ENCODE measurements at regions not wholly inside any gene's neighbourhood (a gene's known extent, or its start where the extent isn't known, plus 50 kb on each side); places are given as distances from the start of the nearest gene placed in this dataset.
A peak's percentile ranks its signal among the peaks of the same experiment; 100 is the strongest.

GRCh38 chr19:13665125-13665905 is 99.0 kb upstream of the MRI1 start:
- Histone ChIP-seq H3K79me2 (ENCODE audit: low read depth) (no peaks in the 10 kb centered on the region), H3K9ac (no peak overlapping the region), H3K36me3 (no peaks in the 10 kb centered on the region), H3K27me3 (no peaks in the 10 kb centered on the region), H3K4me3 (no peak overlapping the region), H3K4me2 (no peak overlapping the region), H3K27ac (no peak overlapping the region), H3K4me1 (no peaks in the 10 kb centered on the region), H3F3A (ENCODE audit: low read depth) (no peaks in the 10 kb centered on the region), H3K9me3 (ENCODE audit: low read depth) (no peaks in the 10 kb centered on the region), H2AFZ (replicated peaks) (no peak overlapping the region), H4K20me1 (ENCODE audit: low read depth) (no peaks in the 10 kb centered on the region)
- Mint-ChIP-seq H3K9me3 (no peaks in the 10 kb centered on the region), H3K4me3 (no peak overlapping the region), H3K27ac (peak overlapping the region; percentile 50), H3K4me1 (peaks cover 3% of the 10 kb centered on the region), H3K27me3 (ENCODE audit: insufficient read depth, low read depth) (peaks cover 7% of the 10 kb centered on the region), H3K36me3 (no peaks in the 10 kb centered on the region)
- DNase-seq (ENCODE audit: low spot score), result no peak
- TF ChIP-seq, protein P1, sequence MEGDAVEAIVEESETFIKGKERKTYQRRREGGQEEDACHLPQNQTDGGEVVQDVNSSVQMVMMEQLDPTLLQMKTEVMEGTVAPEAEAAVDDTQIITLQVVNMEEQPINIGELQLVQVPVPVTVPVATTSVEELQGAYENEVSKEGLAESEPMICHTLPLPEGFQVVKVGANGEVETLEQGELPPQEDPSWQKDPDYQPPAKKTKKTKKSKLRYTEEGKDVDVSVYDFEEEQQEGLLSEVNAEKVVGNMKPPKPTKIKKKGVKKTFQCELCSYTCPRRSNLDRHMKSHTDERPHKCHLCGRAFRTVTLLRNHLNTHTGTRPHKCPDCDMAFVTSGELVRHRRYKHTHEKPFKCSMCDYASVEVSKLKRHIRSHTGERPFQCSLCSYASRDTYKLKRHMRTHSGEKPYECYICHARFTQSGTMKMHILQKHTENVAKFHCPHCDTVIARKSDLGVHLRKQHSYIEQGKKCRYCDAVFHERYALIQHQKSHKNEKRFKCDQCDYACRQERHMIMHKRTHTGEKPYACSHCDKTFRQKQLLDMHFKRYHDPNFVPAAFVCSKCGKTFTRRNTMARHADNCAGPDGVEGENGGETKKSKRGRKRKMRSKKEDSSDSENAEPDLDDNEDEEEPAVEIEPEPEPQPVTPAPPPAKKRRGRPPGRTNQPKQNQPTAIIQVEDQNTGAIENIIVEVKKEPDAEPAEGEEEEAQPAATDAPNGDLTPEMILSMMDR (IDR thresholded peaks at IDR 0.05), result no peak
- no peak for TF ChIP-seq EZH2phosphoT487 (IDR thresholded peaks at IDR 0.05)
- no peak for TF ChIP-seq EZH2 (IDR thresholded peaks at IDR 0.05)

DNA sequence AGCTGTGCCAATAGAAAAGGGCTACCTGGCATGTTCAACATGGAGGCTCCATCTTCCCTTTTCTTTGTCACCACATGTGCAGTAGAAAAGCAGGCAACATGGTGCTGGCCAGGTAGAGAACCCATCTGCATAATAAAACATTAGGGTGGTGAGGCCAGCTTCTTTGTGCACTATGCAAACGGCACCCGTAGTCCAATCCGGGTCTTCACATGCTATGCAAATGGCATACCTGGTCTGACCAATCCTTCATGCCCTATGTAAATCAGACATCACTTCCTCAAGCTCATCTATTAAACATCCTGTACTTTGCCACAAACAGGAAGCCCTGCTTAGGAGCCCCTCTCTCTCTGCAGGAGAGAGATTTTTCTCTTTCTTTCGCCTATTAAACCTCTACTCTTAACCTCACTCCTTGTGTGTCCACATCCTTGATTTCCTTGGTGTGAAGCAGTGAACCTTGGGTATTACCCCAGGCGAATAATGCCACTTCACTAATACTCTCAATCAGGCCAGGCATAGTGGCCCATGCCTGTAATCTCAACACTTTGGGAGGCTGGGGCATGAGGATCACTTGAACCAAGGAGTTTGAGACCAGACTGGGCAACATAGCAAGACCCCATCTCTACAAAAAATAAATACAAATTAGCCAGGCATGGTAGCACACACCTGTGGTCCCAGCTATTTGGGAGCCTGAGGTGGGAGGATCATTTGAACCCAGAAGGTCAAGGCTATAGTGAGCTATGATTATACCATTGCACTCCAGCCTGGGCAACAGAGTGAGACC is 111.3 kb upstream of the MRI1 start:
- H3K27me3 ChIP-seq, result no peaks in the 10 kb centered on the region
- H3F3A ChIP-seq (ENCODE audit: low read depth), result no peaks in the 10 kb centered on the region
- Mint-ChIP-seq H3K4me3 (no peak overlapping the region), H3K4me1 (no peaks in the 10 kb centered on the region), H3K27me3 (ENCODE audit: insufficient read depth, low read depth) (peaks cover 6% of the 10 kb centered on the region), H3K9me3 (peaks cover 10% of the 10 kb centered on the region), H3K36me3 (no peaks in the 10 kb centered on the region), H3K27ac (no peak overlapping the region)
- H3K9ac ChIP-seq, result no peak overlapping the region
- no peaks in the 10 kb centered on the region for H4K20me1 ChIP-seq (ENCODE audit: low read depth)
- H3K79me2 ChIP-seq (ENCODE audit: low read depth), result no peaks in the 10 kb centered on the region
- H3K9me3 ChIP-seq (ENCODE audit: low read depth), result peaks cover 5% of the 10 kb centered on the region
- H3K4me2 ChIP-seq, result no peak overlapping the region
- H3K4me3 ChIP-seq, result no peak overlapping the region
- no peaks in the 10 kb centered on the region for H3K4me1 ChIP-seq
- TF ChIP-seq EZH2phosphoT487 (IDR thresholded peaks at IDR 0.05) (no peak), EZH2 (IDR thresholded peaks at IDR 0.05) (no peak)
- TF ChIP-seq, protein P1 (IDR thresholded peaks at IDR 0.05), result no peak
- no peak for DNase-seq (ENCODE audit: low spot score)
- H2AFZ ChIP-seq (replicated peaks), result no peak overlapping the region
- no peak overlapping the region for H3K27ac ChIP-seq
- no peaks in the 10 kb centered on the region for H3K36me3 ChIP-seq

DNA sequence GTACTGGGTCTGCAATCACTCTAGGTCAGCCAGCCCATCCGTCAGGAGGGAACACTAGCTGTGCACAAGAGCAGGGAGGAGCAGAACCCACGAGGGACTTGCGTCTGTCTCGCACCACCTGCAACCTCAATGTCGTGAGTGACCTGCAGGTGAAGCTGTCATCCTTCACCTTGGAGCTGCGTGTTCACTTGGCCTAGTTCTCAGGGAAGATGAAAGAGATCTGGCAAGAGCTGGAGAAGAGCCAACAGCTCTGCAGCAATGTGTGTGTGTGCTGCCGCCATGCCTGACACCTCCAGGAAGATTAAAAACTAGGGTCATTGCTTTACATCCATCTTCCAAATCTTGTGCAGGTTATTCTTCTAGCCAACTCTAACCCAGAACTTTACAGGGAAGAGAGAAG is 117.6 kb upstream of the MRI1 start:
- DNase-seq (ENCODE audit: low spot score), result no peak
- Mint-ChIP-seq H3K4me3 (no peak overlapping the region), H3K27ac (peak overlapping the region; percentile 28), H3K27me3 (ENCODE audit: insufficient read depth, low read depth) (peaks cover 2% of the 10 kb centered on the region), H3K9me3 (peaks cover 2% of the 10 kb centered on the region), H3K36me3 (no peaks in the 10 kb centered on the region), H3K4me1 (no peaks in the 10 kb centered on the region)
- Histone ChIP-seq H3K4me2 (no peak overlapping the region), H4K20me1 (ENCODE audit: low read depth) (no peaks in the 10 kb centered on the region), H3K4me3 (no peak overlapping the region), H3F3A (ENCODE audit: low read depth) (no peaks in the 10 kb centered on the region), H3K27ac (no peak overlapping the region), H3K9ac (no peak overlapping the region), H3K36me3 (no peaks in the 10 kb centered on the region), H3K79me2 (ENCODE audit: low read depth) (no peaks in the 10 kb centered on the region), H3K9me3 (ENCODE audit: low read depth) (no peaks in the 10 kb centered on the region), H3K4me1 (no peaks in the 10 kb centered on the region), H3K27me3 (no peaks in the 10 kb centered on the region), H2AFZ (replicated peaks) (no peak overlapping the region)
- TF ChIP-seq, protein P1 (IDR thresholded peaks at IDR 0.05), result no peak
- TF ChIP-seq EZH2 (IDR thresholded peaks at IDR 0.05) (no peak), EZH2phosphoT487 (IDR thresholded peaks at IDR 0.05) (no peak)
